HL-60 (cell line): ENCODE measurements at regions not wholly inside any gene's neighbourhood (a gene's known extent, or its start where the extent isn't known, plus 50 kb on each side); places are given as distances from the start of the nearest gene placed in this dataset.

Experiments used
- DNase-seq, 2 experiments: peaks; one replicate each; pipeline ENCODE4 v3.0.0-alpha.2; 2010 to 2020; ENCODE audit warnings: low read depth in 1 of 2, low spot score in 1 of 2
- H3K27ac ChIP-seq: fragments of 250-450 bp; sonication (Bioruptor Pico); replicated peaks from 2 replicates; pipeline ENCODE4 v1.5.1; 2020; ENCODE audit warnings: mild to moderate bottlenecking, moderate library complexity
- H3K27me3 ChIP-seq: fragments of 250-450 bp; sonication (Bioruptor Pico); 2 replicates; pipeline ENCODE4 v1.5.1; 2021; ENCODE audit warnings: mild to moderate bottlenecking, moderate library complexity; ENCODE audit not compliant: insufficient read depth, poor library complexity, severe bottlenecking
- H3K4me3 ChIP-seq: replicated peaks from 2 replicates; pipeline ENCODE4 v1.5.1; 2011; ENCODE audit warnings: mild to moderate bottlenecking, control low read depth, low read length; ENCODE audit not compliant: insufficient read depth
- GABPA ChIP-seq: IDR thresholded peaks from 2 replicates; pipeline ENCODE4 v1.6.1; 2012; ENCODE audit warnings: low read depth
- POLR2AphosphoS5 ChIP-seq: IDR thresholded peaks from 2 replicates; pipeline ENCODE4 v1.6.1; 2012; ENCODE audit warnings: low read depth
- SPI1 ChIP-seq: IDR thresholded peaks from 2 replicates; pipeline ENCODE4 v1.6.1; 2012; ENCODE audit warnings: low read depth, mild to moderate bottlenecking, borderline replicate concordance
- TF ChIP-seq, protein P1 (sequence below): IDR thresholded peaks from 2 replicates; pipeline ENCODE4 v1.6.1; 2012; ENCODE audit warnings: low read depth; ENCODE audit not compliant: insufficient replicate concordance
- TF ChIP-seq, protein P2 (sequence below): IDR thresholded peaks from one replicate; pipeline ENCODE4 v1.5.1; 2011; ENCODE audit warnings: low read length, control low read depth, inconsistent platforms; ENCODE audit not compliant: insufficient read depth

DNA sequence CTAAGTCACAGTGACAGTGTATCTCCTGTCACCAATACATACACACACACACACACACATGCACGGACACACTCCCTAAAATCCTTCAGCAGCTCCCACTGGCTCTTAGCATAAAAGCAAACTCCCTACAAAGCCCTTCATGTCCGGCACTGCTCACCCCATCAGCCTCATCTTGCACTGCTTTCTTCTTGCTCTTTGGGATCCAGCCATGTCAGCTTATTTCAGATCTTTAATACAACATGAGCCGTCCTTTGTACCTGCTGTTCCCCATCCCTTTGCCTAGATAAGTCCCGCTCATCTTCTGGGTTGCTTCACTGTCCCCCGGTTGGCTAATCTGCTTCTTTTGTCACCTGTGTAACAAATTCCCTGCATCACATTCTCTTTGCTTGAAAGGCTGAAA, 82.1 kb upstream of the VAV3 start:
- Histone ChIP-seq H3K27ac (no peak overlapping the region), H3K4me3 (no peak overlapping the region), H3K27me3 (no peaks in the 10 kb centered on the region)
- TF ChIP-seq, protein P1, sequence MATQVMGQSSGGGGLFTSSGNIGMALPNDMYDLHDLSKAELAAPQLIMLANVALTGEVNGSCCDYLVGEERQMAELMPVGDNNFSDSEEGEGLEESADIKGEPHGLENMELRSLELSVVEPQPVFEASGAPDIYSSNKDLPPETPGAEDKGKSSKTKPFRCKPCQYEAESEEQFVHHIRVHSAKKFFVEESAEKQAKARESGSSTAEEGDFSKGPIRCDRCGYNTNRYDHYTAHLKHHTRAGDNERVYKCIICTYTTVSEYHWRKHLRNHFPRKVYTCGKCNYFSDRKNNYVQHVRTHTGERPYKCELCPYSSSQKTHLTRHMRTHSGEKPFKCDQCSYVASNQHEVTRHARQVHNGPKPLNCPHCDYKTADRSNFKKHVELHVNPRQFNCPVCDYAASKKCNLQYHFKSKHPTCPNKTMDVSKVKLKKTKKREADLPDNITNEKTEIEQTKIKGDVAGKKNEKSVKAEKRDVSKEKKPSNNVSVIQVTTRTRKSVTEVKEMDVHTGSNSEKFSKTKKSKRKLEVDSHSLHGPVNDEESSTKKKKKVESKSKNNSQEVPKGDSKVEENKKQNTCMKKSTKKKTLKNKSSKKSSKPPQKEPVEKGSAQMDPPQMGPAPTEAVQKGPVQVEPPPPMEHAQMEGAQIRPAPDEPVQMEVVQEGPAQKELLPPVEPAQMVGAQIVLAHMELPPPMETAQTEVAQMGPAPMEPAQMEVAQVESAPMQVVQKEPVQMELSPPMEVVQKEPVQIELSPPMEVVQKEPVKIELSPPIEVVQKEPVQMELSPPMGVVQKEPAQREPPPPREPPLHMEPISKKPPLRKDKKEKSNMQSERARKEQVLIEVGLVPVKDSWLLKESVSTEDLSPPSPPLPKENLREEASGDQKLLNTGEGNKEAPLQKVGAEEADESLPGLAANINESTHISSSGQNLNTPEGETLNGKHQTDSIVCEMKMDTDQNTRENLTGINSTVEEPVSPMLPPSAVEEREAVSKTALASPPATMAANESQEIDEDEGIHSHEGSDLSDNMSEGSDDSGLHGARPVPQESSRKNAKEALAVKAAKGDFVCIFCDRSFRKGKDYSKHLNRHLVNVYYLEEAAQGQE: no peak
- TF ChIP-seq, protein P2, sequence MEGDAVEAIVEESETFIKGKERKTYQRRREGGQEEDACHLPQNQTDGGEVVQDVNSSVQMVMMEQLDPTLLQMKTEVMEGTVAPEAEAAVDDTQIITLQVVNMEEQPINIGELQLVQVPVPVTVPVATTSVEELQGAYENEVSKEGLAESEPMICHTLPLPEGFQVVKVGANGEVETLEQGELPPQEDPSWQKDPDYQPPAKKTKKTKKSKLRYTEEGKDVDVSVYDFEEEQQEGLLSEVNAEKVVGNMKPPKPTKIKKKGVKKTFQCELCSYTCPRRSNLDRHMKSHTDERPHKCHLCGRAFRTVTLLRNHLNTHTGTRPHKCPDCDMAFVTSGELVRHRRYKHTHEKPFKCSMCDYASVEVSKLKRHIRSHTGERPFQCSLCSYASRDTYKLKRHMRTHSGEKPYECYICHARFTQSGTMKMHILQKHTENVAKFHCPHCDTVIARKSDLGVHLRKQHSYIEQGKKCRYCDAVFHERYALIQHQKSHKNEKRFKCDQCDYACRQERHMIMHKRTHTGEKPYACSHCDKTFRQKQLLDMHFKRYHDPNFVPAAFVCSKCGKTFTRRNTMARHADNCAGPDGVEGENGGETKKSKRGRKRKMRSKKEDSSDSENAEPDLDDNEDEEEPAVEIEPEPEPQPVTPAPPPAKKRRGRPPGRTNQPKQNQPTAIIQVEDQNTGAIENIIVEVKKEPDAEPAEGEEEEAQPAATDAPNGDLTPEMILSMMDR: no peak
- no peak for TF ChIP-seq GABPA
- TF ChIP-seq POLR2AphosphoS5: no peak
- TF ChIP-seq SPI1: no peak
- no peak for DNase-seq

DNA sequence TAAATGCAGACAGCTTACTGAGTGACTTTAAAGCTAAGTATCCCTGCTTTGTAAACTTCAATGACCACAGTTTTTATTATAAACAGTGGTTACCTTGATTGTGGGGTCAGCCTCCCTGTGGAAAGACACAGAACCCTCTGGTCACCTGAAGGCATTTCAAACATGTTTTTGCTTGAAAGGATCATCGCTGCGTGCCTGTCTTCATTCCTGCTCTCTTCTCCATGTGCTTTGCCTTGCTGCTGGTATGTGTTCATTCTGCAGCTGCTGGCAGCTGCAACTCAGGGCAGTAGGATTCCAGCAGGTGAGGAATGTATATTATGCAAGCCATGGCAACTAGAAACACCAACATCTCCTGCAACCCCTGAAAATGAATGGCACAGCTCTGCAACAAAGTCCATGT, 81.0 kb upstream of the VAV3 start:
- Histone ChIP-seq H3K4me3 (no peak overlapping the region), H3K27ac (no peak overlapping the region), H3K27me3 (no peaks in the 10 kb centered on the region)
- TF ChIP-seq, protein P2: no peak
- TF ChIP-seq, protein P1: no peak
- no peak for TF ChIP-seq GABPA
- DNase-seq: no peak

DNA sequence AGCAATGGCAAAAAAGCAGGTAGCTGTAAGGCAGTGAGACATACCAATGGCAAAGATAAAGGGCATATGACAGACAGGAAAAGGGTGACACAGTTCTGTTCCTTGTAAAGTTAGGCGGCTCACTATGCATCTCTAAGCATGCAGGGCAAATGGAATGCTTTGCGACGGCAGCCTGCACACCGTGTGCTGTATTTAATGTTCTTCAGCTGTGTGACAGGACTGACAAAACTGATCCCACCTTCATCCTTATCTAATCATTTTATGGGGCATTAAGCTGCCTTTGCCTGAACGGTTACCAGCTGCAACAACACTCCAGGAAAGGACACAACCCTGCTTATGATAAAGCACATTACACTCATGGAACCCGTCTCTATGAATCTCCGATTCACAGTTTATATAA, 80.5 kb upstream of the VAV3 start:
- TF ChIP-seq POLR2AphosphoS5 (no peak), SPI1 (no peak), GABPA (no peak)
- TF ChIP-seq, protein P2: no peak
- TF ChIP-seq, protein P1: no peak
- Histone ChIP-seq H3K4me3 (no peak overlapping the region), H3K27ac (no peak overlapping the region), H3K27me3 (no peaks in the 10 kb centered on the region)
- DNase-seq: no peak
